K562 (cell line): ENCODE measurements at regions not wholly inside any gene's neighbourhood (a gene's known extent, or its start where the extent isn't known, plus 50 kb on each side); places are given as distances from the start of the nearest gene placed in this dataset.
A peak's percentile ranks its signal among the peaks of the same experiment; 100 is the strongest.

ENCODE experiments used
- ATAC-seq: fragments of 200-7000 bp; cut with Tn5 transposase; 3 replicates; pipeline ENCODE4 v1.9.1; 2020; ENCODE audit warnings: moderate library complexity
- BruUV-seq: library from RNA; stranded (reverse); fragments of 400-500 nt; replicated peaks from 2 replicates; lab custom pipeline; 2021; lab: Mats Ljungman, UMichigan
- CTCF ChIA-PET: fragments of 300-600 bp; formaldehyde crosslinking; extraction: SDS; loops from one replicate; lab custom pipeline; 2021; ENCODE audit warnings: low intra/inter-chr PET ratio; lab: Yijun Ruan, JAX
- POLR2A ChIA-PET: fragments of 300-600, 350-650 bp; sonication (Branson Sonifier 250); formaldehyde crosslinking; extraction: SDS; loops from one replicate; lab custom pipeline; 2021; ENCODE audit warnings: antibody characterized with exemption, inconsistent platforms; lab: Yijun Ruan, JAX
- DNase-seq, 4 experiments: peaks; one replicate each; pipeline versions ENCODE4 v3.0.0 to v3.0.0-alpha.2; 2011 to 2018; ENCODE audit warnings: low spot score in 3 of 4, mixed read lengths in 3 of 4; ENCODE audit errors: extremely low read depth in 1 of 4
- FAIRE-seq: peaks from 2 replicates; lab custom pipeline; 2011; peaks lifted over from hg19 to GRCh38; lab: Jason Lieb, UNC
- H2AFZ ChIP-seq: 2 replicates; pipeline ENCODE4 v1.6.0; 2011; ENCODE audit warnings: low read depth, low read length, control low read depth, inconsistent platforms
- H3K27ac ChIP-seq: fragments of 200-600 bp; 3 replicates; pipeline ENCODE4 v1.8.0; 2011; ENCODE audit warnings: low read depth, mild to moderate bottlenecking, control low read depth, inconsistent platforms, low read length, moderate library complexity, mixed read lengths; ENCODE audit errors: extremely low read depth
- H3K27me3 ChIP-seq, 2 experiments: fragments of 300-600 bp in 1 of 2; 2 replicates in 1 of 2; 3 replicates in 1 of 2; pipeline versions ENCODE4 v1.6.0 to v1.8.0; 2011; ENCODE audit warnings: inconsistent platforms in 2 of 2, low read length in 2 of 2, mild to moderate bottlenecking in 1 of 2, mixed read lengths in 1 of 2, moderate library complexity in 1 of 2; ENCODE audit not compliant: control insufficient read depth in 2 of 2, insufficient read depth in 2 of 2
- H3K36me3 ChIP-seq: fragments of 300-600 bp; 3 replicates; pipeline ENCODE4 v1.8.0; 2011; ENCODE audit warnings: mild to moderate bottlenecking, low read length, inconsistent platforms; ENCODE audit not compliant: control insufficient read depth, insufficient read depth
- H3K4me1 ChIP-seq, 2 experiments: fragments of 200-600 bp in 1 of 2; replicated peaks in 1 of 2; 2 replicates in 1 of 2; 3 replicates in 1 of 2; pipeline versions ENCODE4 v1.5.1 to v1.8.0; 2011; ENCODE audit warnings: inconsistent platforms in 2 of 2, low read length in 2 of 2, mild to moderate bottlenecking in 1 of 2, mixed read lengths in 1 of 2, moderate library complexity in 1 of 2; ENCODE audit not compliant: control insufficient read depth in 2 of 2, insufficient read depth in 2 of 2
- H3K4me2 ChIP-seq: 2 replicates; pipeline ENCODE4 v1.6.1; 2011; ENCODE audit warnings: low read length, control low read depth, inconsistent platforms, mixed read lengths; ENCODE audit not compliant: insufficient read depth
- H3K4me3 ChIP-seq: fragments of 200-600 bp; sonication (generic), shearing (Covaris generic); 2 replicates; pipeline ENCODE4 v1.5.1; 2016; ENCODE audit warnings: control low read depth, inconsistent platforms
- H3K79me2 ChIP-seq: fragments of 200-600 bp; 3 replicates; pipeline ENCODE4 v1.8.0; 2011; ENCODE audit warnings: low read length, inconsistent platforms; ENCODE audit not compliant: control insufficient read depth, insufficient read depth
- H3K9ac ChIP-seq, 2 experiments: 2 replicates each; pipeline versions ENCODE4 v1.6.0 to v1.6.1; 2011; ENCODE audit warnings: low read depth in 2 of 2, low read length in 2 of 2, control low read depth in 1 of 2, inconsistent platforms in 1 of 2, mild to moderate bottlenecking in 1 of 2, mixed read lengths in 1 of 2; ENCODE audit not compliant: insufficient read depth in 1 of 2
- H3K9me1 ChIP-seq: one replicate; pipeline ENCODE4 v1.6.0; 2011; ENCODE audit warnings: inconsistent platforms, mild to moderate bottlenecking, low read length, moderate library complexity; ENCODE audit not compliant: control insufficient read depth, insufficient read depth
- H3K9me3 ChIP-seq: replicated peaks from 2 replicates; pipeline ENCODE4 v1.5.1; 2011; ENCODE audit warnings: low read depth, low read length, inconsistent platforms; ENCODE audit not compliant: control insufficient read depth, insufficient read depth
- H4K20me1 ChIP-seq: replicated peaks from 2 replicates; pipeline ENCODE4 v1.6.1; 2011; ENCODE audit warnings: low read length, inconsistent platforms, mixed read lengths; ENCODE audit not compliant: control insufficient read depth, insufficient read depth
- BDP1 ChIP-seq: IDR thresholded peaks from 3 replicates; pipeline ENCODE4 v1.6.1; 2011; ENCODE audit not compliant: insufficient read length, insufficient read depth
- BMI1 ChIP-seq: fragments of 150-350 bp; IDR thresholded peaks from 2 replicates; pipeline ENCODE4 v1.6.1; 2014; ENCODE audit warnings: low read length
- FOSL1 ChIP-seq: fragments of 200-800 bp; sonication (Bioruptor generic); conservative IDR thresholded peaks from 2 replicates; pipeline ENCODE4 v1.6.1; 2016; ENCODE audit warnings: missing genetic modification characterization, missing compliant biosample characterization
- GMEB1 ChIP-seq: fragments of 250-450 bp; sonication (Bioruptor Pico); IDR thresholded peaks from 2 replicates; pipeline ENCODE4 v1.4.0; 2020; ENCODE audit warnings: mild to moderate bottlenecking
- JUND ChIP-seq, 2 experiments: IDR thresholded peaks; 2 replicates in 1 of 2; 3 replicates in 1 of 2; pipeline ENCODE4 v1.6.1; 2011; ENCODE audit warnings: borderline replicate concordance in 2 of 2, low read depth in 2 of 2, low read length in 2 of 2, improper control_type of control experiment in 1 of 2, missing biosample characterization in 1 of 2, missing genetic modification characterization in 1 of 2, missing genetic modification reagents in 1 of 2
- ZC3H11A ChIP-seq: IDR thresholded peaks from 2 replicates; pipeline ENCODE4 v1.6.1; 2012; ENCODE audit warnings: low read depth, low read length, improper control_type of control experiment
- ZEB2 ChIP-seq: fragments of 450-650 bp; IDR thresholded peaks from 2 replicates; pipeline ENCODE4 v1.6.1; 2016
- ZNF12 ChIP-seq: sonication (generic); formaldehyde crosslinking; IDR thresholded peaks from 2 replicates; pipeline ENCODE4 v1.4.0; 2020; ENCODE audit warnings: mild to moderate bottlenecking, missing genetic modification reagents
- ZNF316 ChIP-seq: fragments of 450-650 bp; IDR thresholded peaks from 2 replicates; pipeline ENCODE4 v1.6.1; 2016
- ZNF589 ChIP-seq: fragments of 200-800 bp; sonication (Bioruptor generic); IDR thresholded peaks from 2 replicates; pipeline ENCODE4 v1.6.1; 2016; ENCODE audit warnings: low read depth, missing genetic modification characterization, missing compliant biosample characterization
- WGBS: fragments of 100-300 bp; shearing (Covaris generic); methylation state at CpG from one replicate; pipeline ENCODE4 v1.1.6; 2016; ENCODE audit warnings: low coverage, mixed read lengths; ENCODE audit not compliant: insufficient coverage; ENCODE audit errors: missing lambda C conversion rate; 5-methylcytosine and 5-hydroxymethylcytosine counted together
- in situ Hi-C: fragments of 300-500 bp; cut with MboI; formaldehyde crosslinking; loops from 4 replicates; pipeline ENCODE4 v1.15.0; 2018; ENCODE audit warnings: inconsistent platforms, mixed read lengths
- intact Hi-C: fragments of 100-400 bp; cut with micrococcal nuclease; formaldehyde crosslinking; loops from 2 replicates; pipeline ENCODE4 v1.14.2; 2022

DNA sequence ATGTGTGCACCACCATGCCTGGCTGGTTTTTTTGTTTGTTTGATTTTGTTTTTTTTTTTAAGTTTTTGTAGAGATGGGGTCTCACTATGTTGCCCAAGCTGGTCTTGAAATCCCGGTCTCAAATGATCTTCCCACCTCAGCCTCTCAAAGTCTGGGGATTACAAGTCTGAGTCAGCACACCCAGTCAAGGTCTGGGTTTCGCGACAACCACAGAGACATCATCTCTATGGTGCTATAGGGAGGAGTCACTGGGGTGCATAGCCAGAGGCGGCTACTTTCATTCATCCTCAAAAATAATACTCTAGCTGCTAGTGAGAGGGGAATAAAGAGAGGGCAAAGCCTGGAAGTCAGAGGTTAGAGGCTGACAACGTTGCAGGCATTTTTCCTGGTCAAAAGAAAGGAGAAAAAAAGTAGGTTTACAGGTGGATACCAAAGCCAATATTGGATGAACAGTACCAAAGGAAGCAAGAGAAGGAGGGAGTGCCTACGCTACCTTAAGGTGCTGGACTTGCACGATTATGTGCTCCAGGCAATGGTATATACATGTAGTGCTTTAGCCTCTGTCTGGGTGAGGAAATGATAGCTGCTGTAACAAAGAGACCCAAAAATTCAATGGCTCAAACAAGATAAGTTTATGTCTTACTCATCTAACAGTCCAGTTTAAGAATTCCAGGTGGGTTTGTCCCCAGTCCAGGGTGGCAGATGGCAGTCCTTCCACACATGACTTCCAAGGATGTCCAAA lies 178.3 kb downstream of the SKIDA1 start:
- H3K27ac ChIP-seq, result no peak overlapping the region
- 4% methylated on average over 7 of the region's 7 CpGs for WGBS
- H3K4me2 ChIP-seq, result no peak overlapping the region
- peak; percentile 30; the same call in 1 of the 2 replicates for TF ChIP-seq FOSL1 (tag)
- no peak for TF ChIP-seq ZEB2
- peak; percentile 96 for TF ChIP-seq ZNF12
- TF ChIP-seq ZNF316, result peak; percentile 15; the same call in 1 of the 2 replicates
- in situ Hi-C loops (no loop called here), intact Hi-C loops (no loop called here)
- no peaks in the 10 kb centered on the region for H3K79me2 ChIP-seq
- peaks cover 16 to 36% of the 10 kb centered on the region in 2 experiments for H3K27me3 ChIP-seq
- no peak overlapping the region for H3K4me3 ChIP-seq
- H3K9ac ChIP-seq, result no peak overlapping the region
- FAIRE-seq, result no peak
- DNase-seq, result no peak
- H3K36me3 ChIP-seq, result no peaks in the 10 kb centered on the region
- no peak overlapping the region for H2AFZ ChIP-seq
- H3K9me1 ChIP-seq, result no peaks in the 10 kb centered on the region
- H3K9me3 ChIP-seq, result no peaks in the 10 kb centered on the region
- no peaks in the 10 kb centered on the region for H4K20me1 ChIP-seq
- ChIA-PET CTCF (no interaction called here), POLR2A (interaction anchor here (0.6 kb wide), 1 partner anchor 112 kb away, joined by 3 read pairs; no protein-coding TSS in a partner anchor)
- ATAC-seq, result peak; percentile 45; the same call in 1 of the 3 replicates
- no TSS peak for BruUV-seq
- no peaks in the 10 kb centered on the region for H3K4me1 ChIP-seq

DNA sequence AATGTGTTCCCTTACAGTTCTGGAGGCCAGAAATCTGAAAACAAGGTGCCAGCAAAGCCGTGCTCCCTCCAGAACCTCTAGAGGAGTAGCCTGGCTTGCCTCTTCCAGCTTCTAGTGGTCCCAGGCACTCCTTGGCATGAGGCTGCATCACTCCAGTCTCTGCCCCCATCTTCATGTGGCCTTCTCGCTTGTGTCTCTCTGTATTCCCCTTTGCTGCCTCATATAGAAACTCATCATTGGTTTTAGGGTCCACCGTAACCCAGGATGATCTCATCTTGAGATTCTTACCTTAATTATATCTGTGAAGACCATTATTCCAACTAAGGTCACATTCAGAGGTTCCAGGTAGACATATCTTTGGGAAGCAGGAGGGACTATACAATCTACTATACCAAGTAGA lies 182.4 kb downstream of the SKIDA1 start:
- no peak for FAIRE-seq
- BruUV-seq, result no TSS peak
- no peak for TF ChIP-seq ZNF589 (CRISPR knock-in tag)
- no peak for TF ChIP-seq GMEB1
- no peak for TF ChIP-seq JUND (IDR thresholded peaks at IDR 0.05; ENCODE audit: borderline replicate concordance, low read depth, low read length)
- no peak for TF ChIP-seq JUND (tag; IDR thresholded peaks at IDR 0.05; ENCODE audit: borderline replicate concordance, low read depth, low read length)
- no peak for TF ChIP-seq BMI1
- TF ChIP-seq BDP1, result no peak
- no peak for TF ChIP-seq ZC3H11A
- TF ChIP-seq, all 486 proteins: peak for 0
- H3K36me3 ChIP-seq, result no peaks in the 10 kb centered on the region
- no peak overlapping the region for H3K4me2 ChIP-seq
- ATAC-seq (no peak), DNase-seq (no peak)
- no peak overlapping the region for H3K9ac ChIP-seq
- H3K4me1 ChIP-seq, result no peaks in the 10 kb centered on the region
- no peak overlapping the region for H2AFZ ChIP-seq
- H3K9me3 ChIP-seq, result no peaks in the 10 kb centered on the region
- POLR2A ChIA-PET, result interaction anchor here (0.6 kb wide), 1 partner anchor 24 kb away, joined by 3 read pairs; no protein-coding TSS in a partner anchor
- no peak overlapping the region for H3K4me3 ChIP-seq
- no peaks in the 10 kb centered on the region for H3K9me1 ChIP-seq
- intact Hi-C loops, result no loop called here
- 8% methylated on average over 3 of the region's 3 CpGs for WGBS
- CTCF ChIA-PET, result no interaction called here
- no peak overlapping the region for H3K27ac ChIP-seq
- in situ Hi-C loops, result no loop called here
- no peaks in the 10 kb centered on the region for H4K20me1 ChIP-seq
- no peaks in the 10 kb centered on the region for H3K79me2 ChIP-seq
- H3K27me3 ChIP-seq, result peaks cover 16 to 25% of the 10 kb centered on the region in 2 experiments; a peak in 4 of 5 replicates
